HEK293 (cell line): ENCODE measurements at regions not wholly inside any gene's neighbourhood (a gene's known extent, or its start where the extent isn't known, plus 50 kb on each side); places are given as distances from the start of the nearest gene placed in this dataset.
"Not testable (repeated sequence)": the region's sequence is repeated elsewhere in the genome, so short reads cannot be mapped to it uniquely, and the experiment has no call there.

Source experiments
- KLF10 ChIP-seq: fragments of 450-650 bp; IDR thresholded peaks from 2 replicates; pipeline ENCODE4 v1.5.1; 2018; ENCODE audit warnings: missing biosample characterization, mild to moderate bottlenecking, missing genetic modification characterization
- ZNF121 ChIP-seq: fragments of 450-650 bp; formaldehyde crosslinking; IDR thresholded peaks from 2 replicates; pipeline ENCODE4 v1.5.1; 2016; ENCODE audit warnings: missing biosample characterization, missing genetic modification characterization
- ZNF335 ChIP-seq: fragments of 450-650 bp; formaldehyde crosslinking; conservative IDR thresholded peaks from 2 replicates; pipeline ENCODE4 v1.5.1; 2016; ENCODE audit warnings: missing biosample characterization, missing genetic modification characterization
- TF ChIP-seq, protein P1 (sequence below): fragments of 450-650 bp; formaldehyde crosslinking; IDR thresholded peaks from 2 replicates; pipeline ENCODE4 v1.5.1; 2016; ENCODE audit warnings: missing biosample characterization, missing genetic modification characterization
- TF ChIP-seq, protein P2 (sequence below): fragments of 450-650 bp; formaldehyde crosslinking; IDR thresholded peaks from 2 replicates; pipeline ENCODE4 v1.5.1; 2016; ENCODE audit warnings: missing biosample characterization, missing genetic modification characterization

DNA sequence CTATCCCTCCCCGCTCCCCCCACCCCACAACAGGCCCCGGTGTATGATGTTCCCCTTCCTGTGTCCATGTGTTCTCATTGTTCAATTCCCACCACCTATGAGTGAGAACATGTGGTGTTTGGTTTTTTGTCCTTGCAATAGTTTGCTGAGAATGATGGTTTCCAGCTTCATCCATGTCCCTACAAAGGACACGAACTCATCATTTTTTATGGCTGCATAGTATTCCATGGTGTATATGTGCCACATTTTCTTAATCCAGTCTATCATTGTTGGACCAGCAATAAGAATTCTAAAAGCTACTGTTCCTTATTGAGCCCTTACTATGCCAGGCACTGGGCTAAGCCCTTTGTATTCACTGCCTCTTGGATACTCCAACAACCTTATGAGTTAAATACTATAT is 411.2 kb downstream of the MED13L start:
- TF ChIP-seq, protein P1, sequence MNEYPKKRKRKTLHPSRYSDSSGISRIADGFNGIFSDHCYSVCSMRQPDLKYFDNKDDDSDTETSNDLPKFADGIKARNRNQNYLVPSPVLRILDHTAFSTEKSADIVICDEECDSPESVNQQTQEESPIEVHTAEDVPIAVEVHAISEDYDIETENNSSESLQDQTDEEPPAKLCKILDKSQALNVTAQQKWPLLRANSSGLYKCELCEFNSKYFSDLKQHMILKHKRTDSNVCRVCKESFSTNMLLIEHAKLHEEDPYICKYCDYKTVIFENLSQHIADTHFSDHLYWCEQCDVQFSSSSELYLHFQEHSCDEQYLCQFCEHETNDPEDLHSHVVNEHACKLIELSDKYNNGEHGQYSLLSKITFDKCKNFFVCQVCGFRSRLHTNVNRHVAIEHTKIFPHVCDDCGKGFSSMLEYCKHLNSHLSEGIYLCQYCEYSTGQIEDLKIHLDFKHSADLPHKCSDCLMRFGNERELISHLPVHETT (tag by site-specific recombination): not testable (repeated sequence)
- TF ChIP-seq, protein P2, sequence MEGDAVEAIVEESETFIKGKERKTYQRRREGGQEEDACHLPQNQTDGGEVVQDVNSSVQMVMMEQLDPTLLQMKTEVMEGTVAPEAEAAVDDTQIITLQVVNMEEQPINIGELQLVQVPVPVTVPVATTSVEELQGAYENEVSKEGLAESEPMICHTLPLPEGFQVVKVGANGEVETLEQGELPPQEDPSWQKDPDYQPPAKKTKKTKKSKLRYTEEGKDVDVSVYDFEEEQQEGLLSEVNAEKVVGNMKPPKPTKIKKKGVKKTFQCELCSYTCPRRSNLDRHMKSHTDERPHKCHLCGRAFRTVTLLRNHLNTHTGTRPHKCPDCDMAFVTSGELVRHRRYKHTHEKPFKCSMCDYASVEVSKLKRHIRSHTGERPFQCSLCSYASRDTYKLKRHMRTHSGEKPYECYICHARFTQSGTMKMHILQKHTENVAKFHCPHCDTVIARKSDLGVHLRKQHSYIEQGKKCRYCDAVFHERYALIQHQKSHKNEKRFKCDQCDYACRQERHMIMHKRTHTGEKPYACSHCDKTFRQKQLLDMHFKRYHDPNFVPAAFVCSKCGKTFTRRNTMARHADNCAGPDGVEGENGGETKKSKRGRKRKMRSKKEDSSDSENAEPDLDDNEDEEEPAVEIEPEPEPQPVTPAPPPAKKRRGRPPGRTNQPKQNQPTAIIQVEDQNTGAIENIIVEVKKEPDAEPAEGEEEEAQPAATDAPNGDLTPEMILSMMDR (tag by site-specific recombination): not testable (repeated sequence)
- TF ChIP-seq ZNF121; ZNF335 (tag by site-specific recombination); KLF10 (tag by site-specific recombination): not testable (repeated sequence)
